ENCODE measurements at regions not wholly inside any gene's neighbourhood (a gene's known extent, or its start where the extent isn't known, plus 50 kb on each side); places are given as distances from the start of the nearest gene placed in this dataset.

GRCh38 chr6:163756079-163756478, 341.6 kb downstream of the QKI start:
- TF ChIP-seq POLR2AphosphoS5 (IDR thresholded peaks at IDR 0.05; ENCODE audit: insufficient read depth in 1 of 2, low read depth in 1 of 2) (no peak), POLR2A (IDR thresholded peaks at IDR 0.05) (no peak)
- TF ChIP-seq, protein P1, sequence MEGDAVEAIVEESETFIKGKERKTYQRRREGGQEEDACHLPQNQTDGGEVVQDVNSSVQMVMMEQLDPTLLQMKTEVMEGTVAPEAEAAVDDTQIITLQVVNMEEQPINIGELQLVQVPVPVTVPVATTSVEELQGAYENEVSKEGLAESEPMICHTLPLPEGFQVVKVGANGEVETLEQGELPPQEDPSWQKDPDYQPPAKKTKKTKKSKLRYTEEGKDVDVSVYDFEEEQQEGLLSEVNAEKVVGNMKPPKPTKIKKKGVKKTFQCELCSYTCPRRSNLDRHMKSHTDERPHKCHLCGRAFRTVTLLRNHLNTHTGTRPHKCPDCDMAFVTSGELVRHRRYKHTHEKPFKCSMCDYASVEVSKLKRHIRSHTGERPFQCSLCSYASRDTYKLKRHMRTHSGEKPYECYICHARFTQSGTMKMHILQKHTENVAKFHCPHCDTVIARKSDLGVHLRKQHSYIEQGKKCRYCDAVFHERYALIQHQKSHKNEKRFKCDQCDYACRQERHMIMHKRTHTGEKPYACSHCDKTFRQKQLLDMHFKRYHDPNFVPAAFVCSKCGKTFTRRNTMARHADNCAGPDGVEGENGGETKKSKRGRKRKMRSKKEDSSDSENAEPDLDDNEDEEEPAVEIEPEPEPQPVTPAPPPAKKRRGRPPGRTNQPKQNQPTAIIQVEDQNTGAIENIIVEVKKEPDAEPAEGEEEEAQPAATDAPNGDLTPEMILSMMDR (IDR thresholded peaks at IDR 0.05): no peak
